B cell (primary cell): ENCODE measurements at regions not wholly inside any gene's neighbourhood (a gene's known extent, or its start where the extent isn't known, plus 50 kb on each side); places are given as distances from the start of the nearest gene placed in this dataset.

Source experiments
- EZH2 ChIP-seq: IDR thresholded peaks from 2 replicates; pipeline ENCODE4 v1.6.1; 2012; ENCODE audit warnings: borderline replicate concordance, low read depth, mild to moderate bottlenecking, moderate library complexity, low read length; ENCODE audit not compliant: insufficient read depth, poor library complexity, severe bottlenecking
- TF ChIP-seq, protein P1 (sequence below): fragments of 200-600 bp; IDR thresholded peaks from one replicate; pipeline ENCODE4 v1.8.0; 2022; ENCODE audit warnings: antibody characterized with exemption, mild to moderate bottlenecking

- TF ChIP-seq, protein P1, sequence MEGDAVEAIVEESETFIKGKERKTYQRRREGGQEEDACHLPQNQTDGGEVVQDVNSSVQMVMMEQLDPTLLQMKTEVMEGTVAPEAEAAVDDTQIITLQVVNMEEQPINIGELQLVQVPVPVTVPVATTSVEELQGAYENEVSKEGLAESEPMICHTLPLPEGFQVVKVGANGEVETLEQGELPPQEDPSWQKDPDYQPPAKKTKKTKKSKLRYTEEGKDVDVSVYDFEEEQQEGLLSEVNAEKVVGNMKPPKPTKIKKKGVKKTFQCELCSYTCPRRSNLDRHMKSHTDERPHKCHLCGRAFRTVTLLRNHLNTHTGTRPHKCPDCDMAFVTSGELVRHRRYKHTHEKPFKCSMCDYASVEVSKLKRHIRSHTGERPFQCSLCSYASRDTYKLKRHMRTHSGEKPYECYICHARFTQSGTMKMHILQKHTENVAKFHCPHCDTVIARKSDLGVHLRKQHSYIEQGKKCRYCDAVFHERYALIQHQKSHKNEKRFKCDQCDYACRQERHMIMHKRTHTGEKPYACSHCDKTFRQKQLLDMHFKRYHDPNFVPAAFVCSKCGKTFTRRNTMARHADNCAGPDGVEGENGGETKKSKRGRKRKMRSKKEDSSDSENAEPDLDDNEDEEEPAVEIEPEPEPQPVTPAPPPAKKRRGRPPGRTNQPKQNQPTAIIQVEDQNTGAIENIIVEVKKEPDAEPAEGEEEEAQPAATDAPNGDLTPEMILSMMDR: no peak
- TF ChIP-seq EZH2: no peak
Measured at GRCh38 chr3:124529826-124530571, 200.3 kb upstream of the UMPS start.
